HCT116 (cell line): ENCODE measurements at regions not wholly inside any gene's neighbourhood (a gene's known extent, or its start where the extent isn't known, plus 50 kb on each side); places are given as distances from the start of the nearest gene placed in this dataset.

Source experiments
- ATAC-seq: fragments of 200-7000 bp; cut with Tn5 transposase; 2 replicates; pipeline ENCODE4 v1.9.1; 2020; ENCODE audit warnings: mild to moderate bottlenecking, moderate library complexity
- BruUV-seq: library from RNA; stranded (reverse); fragments of 400-500 nt; replicated peaks from 2 replicates; lab custom pipeline; 2021; lab: Mats Ljungman, UMichigan
- CTCF ChIA-PET: fragments of 300-600 bp; sonication (Branson Sonifier 250); formaldehyde crosslinking; loops from one replicate; lab custom pipeline; 2021; ENCODE audit warnings: antibody characterized with exemption; lab: Charles Lee
- POLR2A ChIA-PET: fragments of 300-600, 350-600 bp; sonication (Branson Sonifier 250); formaldehyde crosslinking; loops from one replicate; lab custom pipeline; 2021; ENCODE audit warnings: antibody characterized with exemption; lab: Charles Lee
- RAD21 ChIA-PET, 2 experiments: fragments of 300-600 bp; sonication (Branson Sonifier 250); formaldehyde crosslinking; loops; one replicate each; lab custom pipeline; 2023; ENCODE audit warnings: low total read pairs in 2 of 2; ENCODE audit not compliant: uncharacterized antibody in 2 of 2, unreplicated experiment in 2 of 2, low non-redundant PET in 1 of 2; lab: Charles Lee
- DNase-seq: peaks from one replicate; pipeline ENCODE4 v3.0.0-alpha.2; 2010; ENCODE audit warnings: low read depth, low spot score
- H2AFZ ChIP-seq: fragments of 200-600 bp; shearing (Covaris generic), sonication (generic); 2 replicates; pipeline ENCODE4 v1.6.1; 2017; ENCODE audit warnings: low read depth, mixed run types, mixed read lengths, antibody characterized with exemption, low read length; ENCODE audit not compliant: poor library complexity, severe bottlenecking
- H3K27ac ChIP-seq: 2 replicates; pipeline ENCODE4 v1.5.1; 2012; ENCODE audit warnings: low read depth, low read length
- H3K27me3 ChIP-seq: fragments of 200-600 bp; sonication (generic); 2 replicates; pipeline ENCODE4 v1.6.1; 2016; ENCODE audit warnings: mixed run types, low read length, mixed read lengths; ENCODE audit not compliant: insufficient read depth
- H3K36me3 ChIP-seq, 2 experiments: fragments of 200-500 bp in 1 of 2; fragments of 200-600 bp in 1 of 2; sonication (Bioruptor generic) in 1 of 2; sonication (generic) in 1 of 2; 2 replicates each; pipeline versions ENCODE4 v1.5.1 to v1.6.1; 2014 to 2016; ENCODE audit warnings: low read length in 2 of 2, inconsistent platforms in 1 of 2, mixed read lengths in 1 of 2, mixed run types in 1 of 2; ENCODE audit not compliant: insufficient read depth in 2 of 2, control insufficient read depth in 1 of 2
- H3K4me1 ChIP-seq, 2 experiments: fragments of 200-600 bp in 1 of 2; sonication (generic) in 1 of 2; 2 replicates each; pipeline versions ENCODE4 v1.5.1 to v1.6.1; 2012 to 2017; ENCODE audit warnings: low read length in 2 of 2, inconsistent platforms in 1 of 2, mild to moderate bottlenecking in 1 of 2, mixed read lengths in 1 of 2, mixed run types in 1 of 2, moderate library complexity in 1 of 2; ENCODE audit not compliant: insufficient read depth in 2 of 2, control insufficient read depth in 1 of 2
- H3K4me2 ChIP-seq: fragments of 200-600 bp; sonication (generic); 2 replicates; pipeline ENCODE4 v1.6.1; 2017; ENCODE audit warnings: mixed run types, low read length, mixed read lengths
- H3K4me3 ChIP-seq, 2 experiments: fragments of 200-600 bp in 1 of 2; sonication (generic) in 1 of 2; replicated peaks in 1 of 2; 2 replicates each; pipeline ENCODE4 v1.5.1; 2011 to 2016; ENCODE audit warnings: low read length in 2 of 2, control low read depth in 1 of 2, low read depth in 1 of 2, mild to moderate bottlenecking in 1 of 2, mixed read lengths in 1 of 2, mixed run types in 1 of 2
- H3K79me2 ChIP-seq: fragments of 200-600 bp; sonication (generic); 2 replicates; pipeline ENCODE4 v1.6.1; 2017; ENCODE audit warnings: mild to moderate bottlenecking, mixed run types, low read length, moderate library complexity, mixed read lengths; ENCODE audit not compliant: insufficient read depth
- H3K9ac ChIP-seq: fragments of 200-600 bp; sonication (generic); 2 replicates; pipeline ENCODE4 v1.6.1; 2016; ENCODE audit warnings: low read length, mixed read lengths
- H3K9me2 ChIP-seq: fragments of 200-600 bp; sonication (generic), shearing (Covaris generic); 2 replicates; pipeline ENCODE4 v1.6.1; 2017; ENCODE audit warnings: mixed run types, mild to moderate bottlenecking, moderate library complexity; ENCODE audit not compliant: insufficient read depth
- H3K9me3 ChIP-seq, 2 experiments: fragments of 200-500 bp in 1 of 2; fragments of 200-600 bp in 1 of 2; sonication (Bioruptor generic) in 1 of 2; sonication (generic) in 1 of 2; 2 replicates each; pipeline ENCODE4 v1.6.1; 2014 to 2017; ENCODE audit warnings: low read length in 2 of 2, mixed read lengths in 2 of 2, inconsistent platforms in 1 of 2, low read depth in 1 of 2, mild to moderate bottlenecking in 1 of 2, mixed run types in 1 of 2, moderate library complexity in 1 of 2; ENCODE audit not compliant: control insufficient read depth in 1 of 2, insufficient read depth in 1 of 2
- H4K20me1 ChIP-seq: fragments of 200-600 bp; sonication (generic), shearing (Covaris generic); 2 replicates; pipeline ENCODE4 v1.6.1; 2017; ENCODE audit warnings: mixed run types, mild to moderate bottlenecking, moderate library complexity; ENCODE audit not compliant: insufficient read depth
- ATF3 ChIP-seq: IDR thresholded peaks from 2 replicates; pipeline ENCODE4 v1.6.1; 2012
- CEBPB ChIP-seq: IDR thresholded peaks from 2 replicates; pipeline ENCODE4 v1.6.1; 2012; ENCODE audit warnings: low read depth
- ELF1 ChIP-seq: IDR thresholded peaks from 2 replicates; pipeline ENCODE4 v1.6.1; 2012; ENCODE audit warnings: low read depth, borderline replicate concordance
- EZH2 ChIP-seq: fragments of 200-600 bp; sonication (generic); IDR thresholded peaks from 2 replicates; pipeline ENCODE4 v1.6.1; 2017; ENCODE audit warnings: antibody characterized with exemption, mixed run types
- EZH2phosphoT487 ChIP-seq: fragments of 200-600 bp; IDR thresholded peaks from 2 replicates; pipeline ENCODE4 v1.6.1; 2018; ENCODE audit warnings: antibody characterized with exemption, borderline replicate concordance
- FOSL1 ChIP-seq: IDR thresholded peaks from 2 replicates; pipeline ENCODE4 v1.6.1; 2012; ENCODE audit warnings: low read depth
- POLR2A ChIP-seq: IDR thresholded peaks from 2 replicates; pipeline ENCODE4 v1.7.0; 2011; ENCODE audit warnings: borderline replicate concordance; ENCODE audit not compliant: insufficient read depth, insufficient read length; ENCODE audit errors: extremely low read depth
- RAD21 ChIP-seq: IDR thresholded peaks from 2 replicates; pipeline ENCODE4 v1.6.1; 2012; ENCODE audit warnings: low read depth, mild to moderate bottlenecking
- REST ChIP-seq: IDR thresholded peaks from 2 replicates; pipeline ENCODE4 v1.6.1; 2012; ENCODE audit warnings: low read depth
- SIN3A ChIP-seq: IDR thresholded peaks from 2 replicates; pipeline ENCODE4 v1.6.1; 2012; ENCODE audit warnings: low read depth
- SP1 ChIP-seq: IDR thresholded peaks from 2 replicates; pipeline ENCODE4 v1.6.1; 2012; ENCODE audit warnings: low read depth
- TCF7L2 ChIP-seq: IDR thresholded peaks from 2 replicates; pipeline ENCODE4 v1.7.0; 2011; ENCODE audit warnings: borderline replicate concordance, inconsistent platforms; ENCODE audit not compliant: insufficient read depth, insufficient read length; ENCODE audit errors: extremely low read depth
- YY1 ChIP-seq: IDR thresholded peaks from 2 replicates; pipeline ENCODE4 v1.6.1; 2011; ENCODE audit warnings: low read length, low read depth, moderate library complexity, mild to moderate bottlenecking; ENCODE audit not compliant: insufficient replicate concordance; ENCODE audit errors: extremely low read depth
- ZBTB33 ChIP-seq: IDR thresholded peaks from 2 replicates; pipeline ENCODE4 v1.6.1; 2011; ENCODE audit warnings: mild to moderate bottlenecking, low read length, moderate library complexity; ENCODE audit not compliant: insufficient replicate concordance; ENCODE audit errors: extremely low read depth
- ZFX ChIP-seq: fragments of 450-650 bp; IDR thresholded peaks from 2 replicates; pipeline ENCODE4 v1.6.1; 2017
- ZNF274 ChIP-seq: fragments of 200-500 bp; sonication (Bioruptor generic); IDR thresholded peaks from 2 replicates; pipeline ENCODE4 v1.6.1; 2014; ENCODE audit warnings: mild to moderate bottlenecking, low read depth, low read length, inconsistent platforms
- intact Hi-C: fragments of 100-400 bp; cut with micrococcal nuclease; formaldehyde crosslinking; loops from 2 replicates; pipeline ENCODE4 v1.10.0; 2022
- TF ChIP-seq, protein P1 (sequence below): IDR thresholded peaks from 2 replicates; pipeline ENCODE4 v1.6.1; 2012

DNA sequence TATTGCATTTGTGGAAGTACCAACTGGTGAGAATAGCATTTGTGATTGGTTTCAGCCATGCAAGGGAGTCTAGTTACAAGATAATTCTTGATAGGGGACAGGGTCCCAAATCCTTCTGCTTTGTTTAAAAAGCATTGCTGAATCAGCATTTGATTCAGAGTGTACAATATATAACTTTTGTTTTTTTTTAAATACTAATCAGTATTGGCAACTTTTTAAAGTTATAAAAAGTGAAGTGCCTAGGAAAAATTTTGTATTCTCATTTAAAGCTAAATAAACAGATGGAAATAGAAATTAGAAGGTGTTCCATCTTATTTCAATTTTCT, 75.4 kb upstream of the SLC25A26 start:
- TF ChIP-seq TCF7L2, result no peak
- no peak for TF ChIP-seq REST
- no peak for TF ChIP-seq ELF1
- no peak for TF ChIP-seq RAD21
- no peak for TF ChIP-seq EZH2phosphoT487
- no peak for TF ChIP-seq POLR2A
- no peak for TF ChIP-seq SIN3A
- TF ChIP-seq FOSL1, result no peak
- TF ChIP-seq ZBTB33, result no peak
- TF ChIP-seq, protein P1, sequence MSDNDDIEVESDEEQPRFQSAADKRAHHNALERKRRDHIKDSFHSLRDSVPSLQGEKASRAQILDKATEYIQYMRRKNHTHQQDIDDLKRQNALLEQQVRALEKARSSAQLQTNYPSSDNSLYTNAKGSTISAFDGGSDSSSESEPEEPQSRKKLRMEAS, result no peak
- TF ChIP-seq CEBPB, result no peak
- TF ChIP-seq ZFX, result no peak
- TF ChIP-seq YY1, result no peak
- TF ChIP-seq SP1, result no peak
- TF ChIP-seq EZH2, result no peak
- no peak for TF ChIP-seq ZNF274
- no peak for TF ChIP-seq ATF3
- intact Hi-C loops, result no loop called here
- Histone ChIP-seq H3K4me2 (no peak overlapping the region), H3K27ac (no peak overlapping the region), H3K9ac (no peak overlapping the region), H3K79me2 (no peaks in the 10 kb centered on the region), H3K36me3 (no peaks in the 10 kb centered on the region), H3K9me3 (no peaks in the 10 kb centered on the region), H4K20me1 (no peaks in the 10 kb centered on the region), H3K4me1 (peaks cover 6 to 8% of the 10 kb centered on the region in 2 experiments; a peak in 1 of 4 replicates), H3K27me3 (no peaks in the 10 kb centered on the region), H3K9me2 (no peaks in the 10 kb centered on the region), H3K4me3 (no peak overlapping the region), H2AFZ (no peak overlapping the region)
- no peak for ATAC-seq
- BruUV-seq, result no TSS peak
- no peak for DNase-seq
- CTCF ChIA-PET, result no interaction called here
- POLR2A ChIA-PET, result no interaction called here
- RAD21 ChIA-PET, result no interaction called here
